ENCODE measurements at regions not wholly inside any gene's neighbourhood (a gene's known extent, or its start where the extent isn't known, plus 50 kb on each side); places are given as distances from the start of the nearest gene placed in this dataset.

DNA sequence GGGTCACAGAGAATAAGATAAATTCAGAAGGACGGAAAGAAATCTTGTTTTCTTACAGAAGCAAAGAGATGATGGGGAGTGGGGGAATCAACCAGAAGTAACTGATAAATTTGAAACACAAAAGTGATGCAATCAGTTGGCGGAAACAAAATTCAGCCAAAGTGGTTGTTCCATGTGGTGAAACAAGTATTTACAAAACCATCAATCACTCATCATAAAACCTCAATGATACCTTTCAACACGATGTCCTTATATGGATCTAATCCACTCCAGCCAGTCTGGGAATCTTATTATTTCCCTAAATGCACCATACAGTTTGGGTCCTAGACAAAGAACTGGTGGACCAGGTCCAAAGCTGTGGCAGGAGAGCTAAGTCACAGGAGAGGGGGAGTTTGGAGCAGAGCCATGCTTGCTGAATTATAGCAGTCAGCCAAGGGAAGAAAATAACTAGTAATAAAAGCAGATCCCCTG lies 303.8 kb upstream of the LRRC7 start:
- Histone ChIP-seq H3K4me3 (no peak overlapping the region), H3K36me3 (ENCODE audit: low read depth, missing control alignments) (no peaks in the 10 kb centered on the region), H3K9me3 (no peaks in the 10 kb centered on the region), H3K27ac (no peak overlapping the region), H3K4me1 (peaks cover 4% of the 10 kb centered on the region), H3K27me3 (no peaks in the 10 kb centered on the region)
- DNase-seq: peak; percentile 19
- TF ChIP-seq POLR2A (IDR thresholded peaks at IDR 0.05): no peak
- TF ChIP-seq, protein P1, sequence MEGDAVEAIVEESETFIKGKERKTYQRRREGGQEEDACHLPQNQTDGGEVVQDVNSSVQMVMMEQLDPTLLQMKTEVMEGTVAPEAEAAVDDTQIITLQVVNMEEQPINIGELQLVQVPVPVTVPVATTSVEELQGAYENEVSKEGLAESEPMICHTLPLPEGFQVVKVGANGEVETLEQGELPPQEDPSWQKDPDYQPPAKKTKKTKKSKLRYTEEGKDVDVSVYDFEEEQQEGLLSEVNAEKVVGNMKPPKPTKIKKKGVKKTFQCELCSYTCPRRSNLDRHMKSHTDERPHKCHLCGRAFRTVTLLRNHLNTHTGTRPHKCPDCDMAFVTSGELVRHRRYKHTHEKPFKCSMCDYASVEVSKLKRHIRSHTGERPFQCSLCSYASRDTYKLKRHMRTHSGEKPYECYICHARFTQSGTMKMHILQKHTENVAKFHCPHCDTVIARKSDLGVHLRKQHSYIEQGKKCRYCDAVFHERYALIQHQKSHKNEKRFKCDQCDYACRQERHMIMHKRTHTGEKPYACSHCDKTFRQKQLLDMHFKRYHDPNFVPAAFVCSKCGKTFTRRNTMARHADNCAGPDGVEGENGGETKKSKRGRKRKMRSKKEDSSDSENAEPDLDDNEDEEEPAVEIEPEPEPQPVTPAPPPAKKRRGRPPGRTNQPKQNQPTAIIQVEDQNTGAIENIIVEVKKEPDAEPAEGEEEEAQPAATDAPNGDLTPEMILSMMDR (IDR thresholded peaks at IDR 0.05): no peak
- 44 to 51% methylated on average over 3 of the region's 3 CpGs for WGBS, 2 donors
- intact Hi-C loops (cut with DNase I; ENCODE audit: low total_unique reads): no loop called here

DNA sequence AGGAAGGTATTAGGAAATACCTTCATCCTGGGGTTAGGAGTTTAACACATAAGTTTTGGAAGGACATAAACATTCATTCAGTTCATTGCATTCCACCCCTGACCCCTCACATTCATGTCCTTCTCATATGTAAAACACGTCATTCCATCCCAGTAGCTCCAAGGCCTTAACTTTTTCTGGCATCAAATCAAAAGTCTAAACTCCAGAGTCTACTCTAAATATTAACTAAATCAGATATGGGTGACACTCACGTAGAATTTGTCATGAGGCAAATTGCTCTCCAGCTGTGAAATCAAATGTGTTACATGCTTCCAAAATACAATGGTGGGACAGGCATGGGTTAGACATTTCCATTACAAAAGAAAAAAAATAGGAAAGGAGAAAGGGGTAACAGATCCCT lies 298.2 kb upstream of the LRRC7 start:
- DNase-seq: no peak
- H3K9me3 ChIP-seq: no peaks in the 10 kb centered on the region
- H3K36me3 ChIP-seq (ENCODE audit: low read depth, missing control alignments): no peaks in the 10 kb centered on the region
- H3K27ac ChIP-seq: no peak overlapping the region
- no peak for TF ChIP-seq POLR2A (IDR thresholded peaks at IDR 0.05)
- TF ChIP-seq, protein P1 (IDR thresholded peaks at IDR 0.05): no peak
- intact Hi-C loops (cut with DNase I; ENCODE audit: low total_unique reads): no loop called here
- no peaks in the 10 kb centered on the region for H3K27me3 ChIP-seq
- no peaks in the 10 kb centered on the region for H3K4me1 ChIP-seq
- H3K4me3 ChIP-seq: no peak overlapping the region
- 82 to 83% methylated on average over 2 of the region's 2 CpGs for WGBS, 2 donors

DNA sequence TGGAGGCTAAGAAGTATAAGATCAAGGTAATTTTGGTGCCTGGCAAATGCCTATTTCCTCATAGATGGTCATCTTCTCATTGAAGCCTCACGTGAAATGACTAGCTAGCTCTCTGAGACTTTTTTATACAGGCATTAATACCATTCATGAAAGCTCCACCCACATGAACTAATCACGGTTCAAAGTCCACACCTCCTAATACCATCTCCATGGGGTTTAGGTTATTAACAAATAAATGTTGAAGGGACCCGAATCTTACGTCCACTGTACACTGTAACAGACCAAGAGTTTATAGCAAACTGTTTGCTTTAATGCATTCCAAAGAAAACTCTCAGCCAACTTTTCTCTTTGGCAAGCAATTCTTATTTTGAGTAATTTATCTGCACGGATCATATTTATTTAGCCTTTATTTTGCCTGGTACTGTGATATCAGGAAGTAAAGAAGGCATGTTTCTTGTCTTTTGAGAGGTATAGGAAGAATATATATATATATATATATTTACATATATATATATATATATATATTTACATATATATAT lies 296.1 kb upstream of the LRRC7 start:
- Histone ChIP-seq H3K9me3 (no peaks in the 10 kb centered on the region), H3K4me3 (no peak overlapping the region), H3K4me1 (no peaks in the 10 kb centered on the region), H3K36me3 (ENCODE audit: low read depth, missing control alignments) (no peaks in the 10 kb centered on the region), H3K27me3 (no peaks in the 10 kb centered on the region), H3K27ac (no peak overlapping the region)
- WGBS, 2 donors: 69 to 79% methylated on average over 5 of the region's 5 CpGs
- no peak for TF ChIP-seq POLR2A (IDR thresholded peaks at IDR 0.05)
- TF ChIP-seq, protein P1 (IDR thresholded peaks at IDR 0.05): no peak
- DNase-seq: no peak
- intact Hi-C loops (cut with DNase I; ENCODE audit: low total_unique reads): no loop called here

DNA sequence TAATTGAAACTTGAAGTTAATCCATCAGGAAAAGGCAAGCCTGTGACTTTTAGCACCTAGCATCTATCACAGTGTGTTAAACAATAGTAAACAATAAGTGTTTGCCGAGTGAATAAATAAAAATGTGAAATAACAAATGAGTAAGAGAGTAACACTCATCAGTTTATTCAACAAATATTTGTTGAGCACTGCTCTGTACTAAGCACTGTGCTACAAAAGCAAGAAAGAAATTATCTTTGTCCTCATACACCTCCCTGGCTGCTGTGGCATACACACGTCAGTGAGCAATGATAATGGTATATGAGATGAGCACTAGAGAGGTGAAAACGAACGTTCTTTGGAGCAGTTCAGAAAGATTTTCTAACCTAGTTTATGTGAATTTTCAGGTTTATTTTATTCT lies 295.0 kb upstream of the LRRC7 start:
- intact Hi-C loops (cut with DNase I; ENCODE audit: low total_unique reads): no loop called here

More for the DNA sequence above, 295.0 kb upstream of the LRRC7 start:
- Histone ChIP-seq H3K4me3 (no peak overlapping the region), H3K27me3 (no peaks in the 10 kb centered on the region), H3K27ac (no peak overlapping the region), H3K36me3 (ENCODE audit: low read depth, missing control alignments) (no peaks in the 10 kb centered on the region), H3K9me3 (no peaks in the 10 kb centered on the region), H3K4me1 (no peaks in the 10 kb centered on the region)
- 88 to 93% methylated on average over 4 of the region's 4 CpGs for WGBS, 2 donors
- TF ChIP-seq, protein P1 (IDR thresholded peaks at IDR 0.05): no peak
- no peak for TF ChIP-seq POLR2A (IDR thresholded peaks at IDR 0.05)
- DNase-seq: no peak
